ENCODE measurements at regions not wholly inside any gene's neighbourhood (a gene's known extent, or its start where the extent isn't known, plus 50 kb on each side); places are given as distances from the start of the nearest gene placed in this dataset.

- TF ChIP-seq CTCF (IDR thresholded peaks at IDR 0.05) (no peak), POLR2A (IDR thresholded peaks at IDR 0.05) (no peak)
Measured at GRCh38 chr10:4270116-4270515, 485.1 kb upstream of the KLF6 start.

Measured in thyroid gland (tissue), 4 donors.